H1 (cell line): ENCODE measurements at regions not wholly inside any gene's neighbourhood (a gene's known extent, or its start where the extent isn't known, plus 50 kb on each side); places are given as distances from the start of the nearest gene placed in this dataset.

Source experiments
- CTCF ChIA-PET: fragments of 300-600 bp; sonication (Branson Sonifier 250); formaldehyde crosslinking; loops from one replicate; lab custom pipeline; 2021; ENCODE audit not compliant: partially characterized antibody; lab: Charles Lee
- POLR2A ChIA-PET: fragments of 300-600 bp; sonication (Branson Sonifier 250); formaldehyde crosslinking; loops from one replicate; lab custom pipeline; 2021; ENCODE audit warnings: inconsistent platforms; ENCODE audit not compliant: partially characterized antibody; lab: Charles Lee
- DNase-seq, 2 experiments: peaks; one replicate each; pipeline versions ENCODE4 v3.0.0 to v3.0.0-alpha.2; 2010 to 2022; ENCODE audit warnings: low spot score in 2 of 2, low read depth in 1 of 2, mixed read lengths in 1 of 2
- FAIRE-seq: peaks from 2 replicates; lab custom pipeline; 2011; peaks lifted over from hg19 to GRCh38; lab: Jason Lieb, UNC
- H2AFZ ChIP-seq: 2 replicates; pipeline ENCODE4 v1.8.1; 2012; ENCODE audit warnings: low read length, inconsistent platforms
- H2AK5ac ChIP-seq: 2 replicates; pipeline ENCODE4 v1.6.1; 2013; ENCODE audit warnings: low read depth, low read length
- H2BK120ac ChIP-seq: replicated peaks from 2 replicates; pipeline ENCODE3; 2013; ENCODE audit warnings: low read depth, low read length, inconsistent platforms
- H2BK12ac ChIP-seq: 2 replicates; pipeline ENCODE4 v1.6.1; 2013; ENCODE audit warnings: low read depth, low read length
- H2BK15ac ChIP-seq: 2 replicates; pipeline ENCODE4 v1.6.1; 2013; ENCODE audit warnings: low read length
- H2BK20ac ChIP-seq: 2 replicates; pipeline ENCODE4 v1.6.1; 2013; ENCODE audit warnings: low read length
- H2BK5ac ChIP-seq: 2 replicates; pipeline ENCODE4 v1.6.1; 2013; ENCODE audit warnings: low read depth, low read length
- H3K14ac ChIP-seq: 2 replicates; pipeline ENCODE4 v1.6.1; 2013; ENCODE audit warnings: inconsistent platforms; ENCODE audit not compliant: insufficient read length
- H3K18ac ChIP-seq: 2 replicates; pipeline ENCODE4 v1.6.1; 2013; ENCODE audit warnings: low read length; ENCODE audit errors: extremely low read depth
- H3K23ac ChIP-seq: 2 replicates; pipeline ENCODE4 v1.6.1; 2013; ENCODE audit warnings: inconsistent platforms; ENCODE audit not compliant: insufficient read length
- H3K23me2 ChIP-seq: 2 replicates; pipeline ENCODE4 v1.6.1; 2013; ENCODE audit warnings: low read depth, low read length
- H3K27ac ChIP-seq: 2 replicates; pipeline ENCODE4 v1.6.1; 2011; ENCODE audit warnings: low read depth, low read length, inconsistent platforms
- H3K27me3 ChIP-seq, 4 experiments: replicated peaks in 1 of 4; 1 replicate in 1 of 4; 2 replicates in 3 of 4; pipeline versions ENCODE4 v1.6.1 to v1.8.1; 2011 to 2013; ENCODE audit warnings: low read length in 3 of 4, mild to moderate bottlenecking in 3 of 4, inconsistent platforms in 2 of 4, mixed read lengths in 2 of 4, moderate library complexity in 1 of 4; ENCODE audit not compliant: control insufficient read depth in 3 of 4, insufficient read depth in 3 of 4; ENCODE audit errors: extremely low read depth in 1 of 4
- H3K36me3 ChIP-seq, 4 experiments: 2 replicates each; pipeline versions ENCODE4 v1.6.1 to v1.8.1; 2011 to 2013; ENCODE audit warnings: mild to moderate bottlenecking in 4 of 4, low read length in 3 of 4, moderate library complexity in 2 of 4, control low read depth in 1 of 4, inconsistent platforms in 1 of 4; ENCODE audit not compliant: insufficient read depth in 4 of 4, control insufficient read depth in 2 of 4
- H3K4ac ChIP-seq: replicated peaks from 2 replicates; pipeline ENCODE3; 2013; ENCODE audit warnings: low read length, low read depth, mixed read lengths, inconsistent platforms; ENCODE audit not compliant: insufficient read length
- H3K4me1 ChIP-seq, 4 experiments: replicated peaks in 1 of 4; 1 replicate in 1 of 4; 2 replicates in 3 of 4; pipeline versions ENCODE4 v1.6.1 to v1.8.1; 2011 to 2013; ENCODE audit warnings: low read length in 3 of 4, inconsistent platforms in 2 of 4, mixed read lengths in 1 of 4; ENCODE audit not compliant: insufficient read depth in 4 of 4, control insufficient read depth in 3 of 4
- H3K4me2 ChIP-seq, 2 experiments: 2 replicates each; pipeline versions ENCODE4 v1.6.1 to v1.8.1; 2011 to 2013; ENCODE audit warnings: low read depth in 2 of 2, low read length in 2 of 2, control low read depth in 1 of 2, inconsistent platforms in 1 of 2, mild to moderate bottlenecking in 1 of 2; ENCODE audit not compliant: insufficient read depth in 1 of 2
- H3K4me3 ChIP-seq, 4 experiments: fragments of 200-600, 300-600 bp in 1 of 4; sonication (generic), shearing (Covaris generic), sonication (Bioruptor Twin) in 1 of 4; 2 replicates each; pipeline versions ENCODE4 v1.5.1 to v1.8.1; 2011 to 2016; ENCODE audit warnings: low read length in 4 of 4, low read depth in 3 of 4, control low read depth in 2 of 4, inconsistent platforms in 2 of 4, mild to moderate bottlenecking in 2 of 4, mixed read lengths in 1 of 4, moderate library complexity in 1 of 4; ENCODE audit not compliant: insufficient read depth in 2 of 4; ENCODE audit errors: extremely low read depth in 1 of 4
- H3K56ac ChIP-seq: replicated peaks from 2 replicates; pipeline ENCODE3; 2013; ENCODE audit warnings: low read depth, mild to moderate bottlenecking, mixed read lengths, low read length, inconsistent platforms; ENCODE audit not compliant: insufficient read length
- H3K79me1 ChIP-seq: 2 replicates; pipeline ENCODE4 v1.6.1; 2013; ENCODE audit warnings: low read depth, low read length, control low read depth
- H3K79me2 ChIP-seq, 2 experiments: 2 replicates each; pipeline versions ENCODE4 v1.6.1 to v1.8.1; 2012 to 2013; ENCODE audit warnings: low read length in 2 of 2, mild to moderate bottlenecking in 2 of 2, inconsistent platforms in 1 of 2; ENCODE audit not compliant: insufficient read depth in 2 of 2, control insufficient read depth in 1 of 2
- H3K9ac ChIP-seq, 4 experiments: replicated peaks in 1 of 4; 1 replicate in 1 of 4; 2 replicates in 3 of 4; pipeline versions ENCODE4 v1.6.1 to v1.8.1; 2011 to 2013; ENCODE audit warnings: low read depth in 3 of 4, low read length in 3 of 4, control low read depth in 2 of 4, mild to moderate bottlenecking in 2 of 4, moderate library complexity in 2 of 4, inconsistent platforms in 1 of 4; ENCODE audit errors: extremely low read depth in 1 of 4
- H3K9me3 ChIP-seq, 2 experiments: 2 replicates each; pipeline versions ENCODE4 v1.6.1 to v1.8.1; 2012 to 2013; ENCODE audit warnings: mild to moderate bottlenecking in 2 of 2, moderate library complexity in 2 of 2, control low read depth in 1 of 2, inconsistent platforms in 1 of 2, low read depth in 1 of 2, low read length in 1 of 2, mixed read lengths in 1 of 2; ENCODE audit not compliant: insufficient read depth in 2 of 2
- H4K20me1 ChIP-seq, 2 experiments: replicated peaks in 1 of 2; 2 replicates each; pipeline versions ENCODE3 to v1.8.1; 2011 to 2013; ENCODE audit warnings: inconsistent platforms in 2 of 2, low read length in 2 of 2, mild to moderate bottlenecking in 1 of 2; ENCODE audit not compliant: insufficient read depth in 2 of 2, control insufficient read depth in 1 of 2
- H4K5ac ChIP-seq: 2 replicates; pipeline ENCODE4 v1.6.1; 2013; ENCODE audit warnings: low read length, low read depth, mixed read lengths, inconsistent platforms; ENCODE audit not compliant: insufficient read length
- H4K8ac ChIP-seq: 2 replicates; pipeline ENCODE4 v1.8.0; 2013; ENCODE audit warnings: mild to moderate bottlenecking, moderate library complexity, low read length, inconsistent platforms; ENCODE audit not compliant: insufficient read depth; ENCODE audit errors: extremely low read depth
- H4K91ac ChIP-seq: replicated peaks from 2 replicates; pipeline ENCODE3; 2013; ENCODE audit warnings: low read length, mixed read lengths, inconsistent platforms; ENCODE audit not compliant: insufficient read length
- KDM5A ChIP-seq: fragments of 200-600 bp; IDR thresholded peaks from 2 replicates; pipeline ENCODE4 v1.7.1; 2012; ENCODE audit warnings: mild to moderate bottlenecking, low read length, inconsistent platforms, mixed read lengths
- WGBS, 2 experiments: shearing (Covaris generic) in 1 of 2; methylation state at CpG; one replicate each; pipeline versions ENCODE4 v1.1.6 to v1.1.7; 2013 to 2015; ENCODE audit warnings: low lambda C conversion rate in 2 of 2, mixed read lengths in 2 of 2, inconsistent platforms in 1 of 2, low coverage in 1 of 2, missing lambda C conversion rate in 1 of 2; ENCODE audit not compliant: insufficient replicate concordance in 2 of 2, insufficient coverage in 1 of 2, insufficient read length in 1 of 2; ENCODE audit errors: extremely low coverage in 1 of 2, missing lambda C conversion rate in 1 of 2; 5-methylcytosine and 5-hydroxymethylcytosine counted together

GRCh38 chr3:154786724-154787123 lies 293.4 kb upstream of the MME start:
- Histone ChIP-seq H3K36me3 (no peaks in the 10 kb centered on the region), H3K14ac (no peak overlapping the region), H3K79me2 (no peaks in the 10 kb centered on the region), H4K5ac (no peak overlapping the region), H2BK15ac (no peak overlapping the region), H3K9me3 (no peaks in the 10 kb centered on the region), H3K56ac (no peak overlapping the region), H3K4me1 (no peaks in the 10 kb centered on the region), H4K20me1 (no peaks in the 10 kb centered on the region), H4K91ac (no peak overlapping the region), H3K23ac (no peak overlapping the region), H2BK120ac (no peak overlapping the region), H2AFZ (no peak overlapping the region), H3K27me3 (peaks cover 0 to 2% (median 0%) of the 10 kb centered on the region in 4 experiments; a peak in 1 of 7 replicates), H3K9ac (no peak overlapping the region), H4K8ac (no peak overlapping the region), H3K23me2 (no peaks in the 10 kb centered on the region), H3K4ac (no peak overlapping the region), H3K4me3 (no peak overlapping the region), H2BK5ac (no peak overlapping the region), H3K4me2 (no peak overlapping the region), H3K27ac (no peak overlapping the region), H2BK12ac (no peak overlapping the region), H2BK20ac (no peak overlapping the region), H3K18ac (no peak overlapping the region)
- FAIRE-seq: no peak
- WGBS, 2 experiments: 87% methylated on average over 1 of the region's 1 CpG; no CpG with 5 or more reads in 1 of the 2 experiments
- CTCF ChIA-PET: interaction anchor here (2.2 kb wide), 1 partner anchor 11 kb away, joined by 7 read pairs; no protein-coding TSS in a partner anchor
- no peak for TF ChIP-seq KDM5A
- TF ChIP-seq, all 59 proteins: peak for 0
- H2AK5ac ChIP-seq: no peak overlapping the region
- no peak for DNase-seq
- no peaks in the 10 kb centered on the region for H3K79me1 ChIP-seq
- POLR2A ChIA-PET: no interaction called here
